IMR-90 (cell line): ENCODE measurements at regions not wholly inside any gene's neighbourhood (a gene's known extent, or its start where the extent isn't known, plus 50 kb on each side); places are given as distances from the start of the nearest gene placed in this dataset.

ENCODE experiments used
- CTCF ChIP-seq: conservative IDR thresholded peaks from 2 replicates; pipeline ENCODE4 v1.5.1; 2012; ENCODE audit warnings: mild to moderate bottlenecking, low read depth, low read length, improper control_type of control experiment
- POLR2A ChIP-seq: IDR thresholded peaks from 2 replicates; pipeline ENCODE4 v1.6.1; 2012; ENCODE audit warnings: mild to moderate bottlenecking, low read depth, low read length

- TF ChIP-seq POLR2A (no peak), CTCF (no peak)
These were observed 114.0 kb downstream of the ACAA2 start for GRCh38 chr18:49699303-49699702.
